GM03348 (cell line): ENCODE measurements at regions not wholly inside any gene's neighbourhood (a gene's known extent, or its start where the extent isn't known, plus 50 kb on each side); places are given as distances from the start of the nearest gene placed in this dataset.

Source experiments
- DNase-seq: peaks from one replicate; pipeline ENCODE4 v3.0.0; 2012; ENCODE audit warnings: low spot score

GRCh38 chr10:10475812-10476211 lies 541.9 kb upstream of the CELF2 start:
- DNase-seq: no peak

- no peak for DNase-seq
These were observed 539.8 kb upstream of the CELF2 start for GRCh38 chr10:10477844-10478243.

GRCh38 chr10:10479465-10479864 lies 538.2 kb upstream of the CELF2 start:
- DNase-seq: no peak

- no peak for DNase-seq
These were observed 535.1 kb upstream of the CELF2 start for GRCh38 chr10:10482613-10483012.

- no peak for DNase-seq
These were observed 528.6 kb upstream of the CELF2 start for GRCh38 chr10:10489076-10489475.

- no peak for DNase-seq
These were observed 527.7 kb upstream of the CELF2 start for GRCh38 chr10:10489805-10490571.

GRCh38 chr10:10490581-10490980 lies 527.1 kb upstream of the CELF2 start:
- DNase-seq: no peak

GRCh38 chr10:10492420-10492819 lies 525.3 kb upstream of the CELF2 start:
- DNase-seq: no peak

- DNase-seq: no peak
These were observed 523.8 kb upstream of the CELF2 start for GRCh38 chr10:10493833-10494232.

GRCh38 chr10:10497245-10497644 lies 520.4 kb upstream of the CELF2 start:
- no peak for DNase-seq

- DNase-seq: no peak
These were observed 518.9 kb upstream of the CELF2 start for GRCh38 chr10:10498781-10499180.

GRCh38 chr10:10499839-10500238 lies 517.8 kb upstream of the CELF2 start:
- peak; percentile 34 for DNase-seq

- DNase-seq: no peak
These were observed 516.7 kb upstream of the CELF2 start for GRCh38 chr10:10500937-10501336.

GRCh38 chr10:10503772-10504171 lies 513.9 kb upstream of the CELF2 start:
- DNase-seq: no peak

GRCh38 chr10:10508211-10508610 lies 509.5 kb upstream of the CELF2 start:
- no peak for DNase-seq

- no peak for DNase-seq
These were observed 507.5 kb upstream of the CELF2 start for GRCh38 chr10:10510179-10510578.

- no peak for DNase-seq
These were observed 504.6 kb upstream of the CELF2 start for GRCh38 chr10:10513067-10513466.

- no peak for DNase-seq
These were observed 503.8 kb upstream of the CELF2 start for GRCh38 chr10:10513898-10514297.

GRCh38 chr10:10514797-10515196 lies 502.9 kb upstream of the CELF2 start:
- DNase-seq: no peak

- DNase-seq: no peak
These were observed 502.0 kb upstream of the CELF2 start for GRCh38 chr10:10515479-10516204.

GRCh38 chr10:10516346-10517130 lies 501.1 kb upstream of the CELF2 start:
- no peak for DNase-seq

GRCh38 chr10:10517866-10518265 lies 499.8 kb upstream of the CELF2 start:
- DNase-seq: no peak

- no peak for DNase-seq
These were observed 498.0 kb upstream of the CELF2 start for GRCh38 chr10:10519674-10520073.
